GM12891 (cell line): ENCODE measurements at regions not wholly inside any gene's neighbourhood (a gene's known extent, or its start where the extent isn't known, plus 50 kb on each side); places are given as distances from the start of the nearest gene placed in this dataset.

ENCODE experiments used
- PAX5 ChIP-seq: IDR thresholded peaks from 2 replicates; pipeline ENCODE4 v1.6.1; 2011; ENCODE audit warnings: low read length, moderate library complexity, mild to moderate bottlenecking; ENCODE audit not compliant: insufficient read depth, severe bottlenecking
- POLR2A ChIP-seq: IDR thresholded peaks from 2 replicates; pipeline ENCODE4 v1.6.1; 2011; ENCODE audit warnings: low read depth, low read length, control low read depth
- POLR2AphosphoS5 ChIP-seq: IDR thresholded peaks from 2 replicates; pipeline ENCODE4 v1.6.1; 2011; ENCODE audit warnings: low read depth, low read length, control low read depth
- POU2F2 ChIP-seq: IDR thresholded peaks from 2 replicates; pipeline ENCODE4 v1.6.1; 2011; ENCODE audit warnings: low read depth, mild to moderate bottlenecking, control low read depth, low read length, moderate library complexity
- SPI1 ChIP-seq: IDR thresholded peaks from 2 replicates; pipeline ENCODE4 v1.6.1; 2011; ENCODE audit warnings: low read depth, low read length, control low read depth
- TAF1 ChIP-seq: IDR thresholded peaks from 2 replicates; pipeline ENCODE4 v1.6.1; 2011; ENCODE audit warnings: low read depth, low read length, control low read depth

DNA sequence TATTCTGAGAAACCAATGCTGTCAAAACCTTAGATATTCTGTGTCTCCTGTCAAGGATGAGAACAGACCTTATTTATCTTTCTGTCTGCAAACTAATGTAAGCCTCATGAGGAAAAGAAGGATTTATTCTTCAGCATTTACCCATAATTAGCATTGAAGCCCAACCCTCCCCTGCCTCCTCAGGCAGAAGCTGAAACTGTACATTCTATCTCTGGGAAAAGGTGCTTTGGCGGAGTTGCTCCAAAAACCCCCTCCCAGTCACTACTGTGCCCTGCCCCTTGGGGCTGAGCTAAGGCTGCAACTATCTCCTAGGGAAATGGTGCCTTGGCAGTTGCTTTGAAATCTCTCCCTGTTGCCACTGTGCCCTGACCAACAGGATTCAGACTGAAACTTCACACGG, 106.2 kb upstream of the TLR4 start:
- TF ChIP-seq POLR2AphosphoS5 (no peak), PAX5 (no peak), POLR2A (no peak), TAF1 (no peak), SPI1 (no peak), POU2F2 (no peak)
